ENCODE measurements at regions not wholly inside any gene's neighbourhood (a gene's known extent, or its start where the extent isn't known, plus 50 kb on each side); places are given as distances from the start of the nearest gene placed in this dataset.

DNA sequence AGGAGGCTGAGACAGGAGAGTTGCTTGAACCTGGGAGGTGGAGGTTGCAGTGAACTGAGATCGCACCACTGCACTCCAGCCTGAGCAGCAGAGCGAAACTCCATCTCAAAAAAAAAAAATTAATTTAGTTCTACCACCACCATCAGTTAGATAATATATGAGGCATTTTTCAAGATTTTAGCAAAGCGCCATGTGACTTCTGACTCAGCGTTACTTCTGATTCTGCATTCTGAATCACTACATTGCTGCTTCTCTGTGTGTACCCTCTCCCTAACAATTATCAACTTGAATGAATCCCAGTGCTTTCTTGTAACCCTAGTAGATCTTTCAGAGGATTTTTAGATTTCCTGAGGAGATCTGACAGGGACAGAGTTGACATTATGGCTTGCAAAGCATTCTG lies 176.8 kb upstream of the SORCS1 start:
- 95 to 97% methylated on average over 4 of the region's 4 CpGs for WGBS, 2 donors
- DNase-seq (no peak), ATAC-seq (ENCODE audit: low FRiP score) (no peak)
- no peaks in the 10 kb centered on the region for H3K27me3 ChIP-seq (ENCODE audit: control insufficient read depth in 1 of 2, insufficient read depth in 2 of 2, low read length in 1 of 2)
- intact Hi-C loops (cut with DNase I), result no loop called here
- no peak overlapping the region for H3K27ac ChIP-seq (ENCODE audit: low read depth in 1 of 2, low read length in 2 of 2)
- no peaks in the 10 kb centered on the region for H3K36me3 ChIP-seq (ENCODE audit: control insufficient read depth in 1 of 2, insufficient read depth in 2 of 2, low read length in 1 of 2)
- H3K4me3 ChIP-seq (ENCODE audit: low read length in 2 of 2), result no peak overlapping the region
- H3K9me3 ChIP-seq (ENCODE audit: control insufficient read depth, low read length), result no peaks in the 10 kb centered on the region
- H3K4me1 ChIP-seq (ENCODE audit: control insufficient read depth in 1 of 2, insufficient read depth in 2 of 2, low read length in 2 of 2), result no peaks in the 10 kb centered on the region

DNA sequence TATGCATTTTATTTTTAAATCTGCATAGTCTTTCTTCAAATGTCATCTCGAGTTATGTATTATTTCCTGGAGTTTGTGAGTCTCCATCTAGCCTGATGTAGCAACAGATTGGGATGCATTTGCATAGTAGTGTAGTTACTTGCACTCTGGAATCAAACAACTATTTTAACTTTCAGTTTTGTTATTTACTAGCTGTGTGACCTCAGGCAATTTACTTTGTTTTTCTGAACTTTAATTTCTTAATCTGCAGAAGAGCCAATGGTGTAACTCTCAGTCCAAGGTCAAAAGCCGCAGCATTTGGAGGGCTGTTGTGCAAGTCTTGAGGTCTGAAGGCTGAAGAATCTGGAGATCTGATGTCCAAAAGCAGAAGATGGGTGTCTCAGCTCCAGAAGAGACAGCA lies 175.8 kb upstream of the SORCS1 start:
- intact Hi-C loops (cut with DNase I), result no loop called here
- Histone ChIP-seq H3K9me3 (ENCODE audit: control insufficient read depth, low read length) (no peaks in the 10 kb centered on the region), H3K36me3 (ENCODE audit: control insufficient read depth in 1 of 2, insufficient read depth in 2 of 2, low read length in 1 of 2) (no peaks in the 10 kb centered on the region), H3K4me1 (ENCODE audit: control insufficient read depth in 1 of 2, insufficient read depth in 2 of 2, low read length in 2 of 2) (no peaks in the 10 kb centered on the region), H3K27me3 (ENCODE audit: control insufficient read depth in 1 of 2, insufficient read depth in 2 of 2, low read length in 1 of 2) (no peaks in the 10 kb centered on the region), H3K27ac (ENCODE audit: low read depth in 1 of 2, low read length in 2 of 2) (no peak overlapping the region), H3K4me3 (ENCODE audit: low read length in 2 of 2) (no peak overlapping the region)
- ATAC-seq (ENCODE audit: low FRiP score) (no peak), DNase-seq (no peak)
- 51 to 55% methylated on average over 2 of the region's 2 CpGs for WGBS, 2 donors

DNA sequence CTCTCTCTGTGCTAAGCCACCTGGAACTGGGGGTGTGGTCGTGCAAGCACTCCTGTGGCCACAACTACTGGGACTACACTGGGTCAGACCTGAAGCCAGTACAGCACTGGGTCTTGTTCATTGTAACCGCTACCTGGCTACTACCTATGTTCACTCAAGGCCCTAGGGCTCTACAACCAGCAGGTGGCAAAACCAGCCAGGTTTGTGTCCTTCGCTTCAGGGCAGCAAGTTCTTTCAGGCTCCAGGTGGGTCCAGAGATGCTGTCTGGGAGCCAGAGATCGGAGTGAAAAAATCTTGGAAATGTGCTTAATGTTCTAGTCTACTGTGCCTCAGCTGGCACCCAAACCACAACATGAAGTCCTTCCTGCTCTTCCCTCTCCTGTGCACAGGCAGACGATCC lies 171.6 kb upstream of the SORCS1 start:
- WGBS, 2 donors, result 74 to 81% methylated on average over 5 of the region's 5 CpGs
- H3K36me3 ChIP-seq (ENCODE audit: control insufficient read depth in 1 of 2, insufficient read depth in 2 of 2, low read length in 1 of 2), result no peaks in the 10 kb centered on the region
- H3K27me3 ChIP-seq (ENCODE audit: control insufficient read depth in 1 of 2, insufficient read depth in 2 of 2, low read length in 1 of 2), result no peaks in the 10 kb centered on the region
- H3K27ac ChIP-seq (ENCODE audit: low read depth in 1 of 2, low read length in 2 of 2), result no peak overlapping the region
- ATAC-seq (ENCODE audit: low FRiP score), result no peak
- no peak overlapping the region for H3K4me3 ChIP-seq (ENCODE audit: low read length in 2 of 2)
- intact Hi-C loops (cut with DNase I), result no loop called here
- H3K9me3 ChIP-seq (ENCODE audit: control insufficient read depth, low read length), result no peaks in the 10 kb centered on the region
- H3K4me1 ChIP-seq (ENCODE audit: control insufficient read depth in 1 of 2, insufficient read depth in 2 of 2, low read length in 2 of 2), result no peaks in the 10 kb centered on the region
- no peak for DNase-seq

DNA sequence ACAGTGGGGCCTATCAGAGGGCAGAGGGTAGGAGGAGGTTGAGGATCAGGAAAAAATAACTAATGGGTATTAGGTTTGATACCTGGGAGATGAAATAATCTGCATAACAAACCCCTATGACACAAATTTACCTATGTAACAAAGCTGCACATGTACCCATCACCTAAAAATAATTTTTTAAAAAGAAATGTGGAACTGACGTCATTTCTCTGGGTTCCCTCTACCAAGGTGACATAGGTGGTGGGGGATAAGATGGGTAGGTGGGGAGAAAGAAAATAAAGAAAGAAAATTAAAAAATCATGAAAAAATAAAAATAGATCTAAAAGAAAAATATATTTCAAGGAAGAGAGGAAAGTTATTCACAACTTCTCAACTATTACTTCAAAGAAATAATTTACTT lies 153.1 kb upstream of the SORCS1 start:
- Histone ChIP-seq H3K9me3 (ENCODE audit: control insufficient read depth, low read length) (no peaks in the 10 kb centered on the region), H3K27ac (ENCODE audit: low read depth in 1 of 2, low read length in 2 of 2) (no peak overlapping the region), H3K27me3 (ENCODE audit: control insufficient read depth in 1 of 2, insufficient read depth in 2 of 2, low read length in 1 of 2) (no peaks in the 10 kb centered on the region), H3K4me1 (ENCODE audit: control insufficient read depth in 1 of 2, insufficient read depth in 2 of 2, low read length in 2 of 2) (no peaks in the 10 kb centered on the region), H3K36me3 (ENCODE audit: control insufficient read depth in 1 of 2, insufficient read depth in 2 of 2, low read length in 1 of 2) (no peaks in the 10 kb centered on the region), H3K4me3 (ENCODE audit: low read length in 2 of 2) (no peak overlapping the region)
- intact Hi-C loops (cut with DNase I), result no loop called here
- ATAC-seq (ENCODE audit: low FRiP score) (no peak), DNase-seq (no peak)
- WGBS, 2 donors, result 46 to 54% methylated on average over 1 of the region's 1 CpG

DNA sequence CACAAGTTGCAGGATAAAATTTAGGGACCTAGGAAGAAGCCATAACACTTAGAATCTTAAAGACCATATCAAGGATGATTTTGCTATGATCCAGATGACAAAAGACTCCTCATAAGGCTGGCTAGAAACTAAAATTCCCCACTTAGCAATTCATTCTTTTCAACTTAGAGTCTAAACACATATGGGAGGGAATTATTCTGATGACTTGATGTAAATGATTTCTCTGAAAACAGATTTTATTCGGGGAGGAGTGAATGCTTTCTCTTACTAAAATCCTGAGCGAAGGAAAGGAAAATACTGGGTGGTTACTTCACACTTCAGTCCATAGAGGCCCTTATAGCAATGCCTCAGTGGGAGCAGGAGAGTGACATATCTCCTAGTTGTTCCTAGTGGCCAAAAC lies 138.7 kb upstream of the SORCS1 start:
- no peaks in the 10 kb centered on the region for H3K9me3 ChIP-seq (ENCODE audit: control insufficient read depth, low read length)
- H3K27me3 ChIP-seq (ENCODE audit: control insufficient read depth in 1 of 2, insufficient read depth in 2 of 2, low read length in 1 of 2), result no peaks in the 10 kb centered on the region
- ATAC-seq (ENCODE audit: low FRiP score) (no peak), DNase-seq (no peak)
- intact Hi-C loops (cut with DNase I), result no loop called here
- H3K4me3 ChIP-seq (ENCODE audit: low read length in 2 of 2), result no peak overlapping the region
- WGBS, 2 donors, result 63 to 75% methylated on average over 2 of the region's 2 CpGs
- H3K36me3 ChIP-seq (ENCODE audit: control insufficient read depth in 1 of 2, insufficient read depth in 2 of 2, low read length in 1 of 2), result no peaks in the 10 kb centered on the region
- no peaks in the 10 kb centered on the region for H3K4me1 ChIP-seq (ENCODE audit: control insufficient read depth in 1 of 2, insufficient read depth in 2 of 2, low read length in 2 of 2)
- H3K27ac ChIP-seq (ENCODE audit: low read depth in 1 of 2, low read length in 2 of 2), result no peak overlapping the region

DNA sequence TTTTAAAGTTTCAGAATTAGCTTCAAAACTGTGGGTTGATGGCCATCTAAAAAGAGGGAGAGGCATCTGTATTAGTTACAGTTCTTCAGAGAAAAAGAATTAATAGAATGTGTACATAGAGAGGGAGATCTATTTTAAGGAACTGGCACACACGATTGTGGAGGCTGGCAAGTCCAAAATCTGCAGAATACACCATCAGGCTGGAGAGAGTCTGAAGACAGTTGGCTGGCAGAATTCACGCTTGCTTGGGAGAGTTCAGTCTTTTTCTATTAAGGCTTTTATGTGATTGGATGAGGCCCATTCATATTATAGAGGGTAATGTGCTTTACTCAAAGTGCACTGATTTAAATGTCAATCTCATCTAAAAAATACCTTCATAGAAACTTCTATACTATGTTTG lies 135.1 kb upstream of the SORCS1 start:
- Histone ChIP-seq H3K4me3 (ENCODE audit: low read length in 2 of 2) (no peak overlapping the region), H3K9me3 (ENCODE audit: control insufficient read depth, low read length) (no peaks in the 10 kb centered on the region), H3K4me1 (ENCODE audit: control insufficient read depth in 1 of 2, insufficient read depth in 2 of 2, low read length in 2 of 2) (no peaks in the 10 kb centered on the region), H3K27ac (ENCODE audit: low read depth in 1 of 2, low read length in 2 of 2) (no peak overlapping the region), H3K27me3 (ENCODE audit: control insufficient read depth in 1 of 2, insufficient read depth in 2 of 2, low read length in 1 of 2) (no peaks in the 10 kb centered on the region), H3K36me3 (ENCODE audit: control insufficient read depth in 1 of 2, insufficient read depth in 2 of 2, low read length in 1 of 2) (no peaks in the 10 kb centered on the region)
- DNase-seq (no peak), ATAC-seq (ENCODE audit: low FRiP score) (no peak)
- WGBS, 2 donors, result 44 to 55% methylated on average over 2 of the region's 2 CpGs
- intact Hi-C loops (cut with DNase I), result no loop called here

DNA sequence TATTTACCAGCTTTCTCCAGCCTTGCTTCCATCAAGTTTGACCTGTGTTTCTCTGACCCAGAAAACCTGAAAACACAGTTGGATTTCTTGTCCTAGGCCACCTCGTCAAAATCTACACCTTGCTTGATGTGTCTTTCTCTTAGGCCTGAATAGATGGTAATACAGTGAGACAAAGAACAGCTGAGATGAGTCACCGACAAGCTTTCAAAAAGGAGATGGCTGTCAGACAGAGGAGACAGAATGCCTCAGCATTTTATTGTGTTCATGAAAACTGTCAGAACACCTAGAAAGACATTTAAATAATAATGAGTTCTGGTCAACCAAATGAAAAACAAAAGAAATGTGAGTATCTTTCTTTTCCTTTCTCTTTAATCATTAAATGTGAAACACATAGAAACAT lies 119.7 kb upstream of the SORCS1 start:
- DNase-seq (no peak), ATAC-seq (ENCODE audit: low FRiP score) (no peak)
- Histone ChIP-seq H3K27me3 (ENCODE audit: control insufficient read depth in 1 of 2, insufficient read depth in 2 of 2, low read length in 1 of 2) (peaks cover 0 to 2% of the 10 kb centered on the region in 2 donors), H3K4me3 (ENCODE audit: low read length in 2 of 2) (no peak overlapping the region), H3K36me3 (ENCODE audit: control insufficient read depth in 1 of 2, insufficient read depth in 2 of 2, low read length in 1 of 2) (no peaks in the 10 kb centered on the region), H3K27ac (ENCODE audit: low read depth in 1 of 2, low read length in 2 of 2) (no peak overlapping the region), H3K4me1 (ENCODE audit: control insufficient read depth in 1 of 2, insufficient read depth in 2 of 2, low read length in 2 of 2) (peaks cover 0 to 1% of the 10 kb centered on the region in 2 donors), H3K9me3 (ENCODE audit: control insufficient read depth, low read length) (no peaks in the 10 kb centered on the region)
- 89 to 91% methylated on average over 2 of the region's 2 CpGs for WGBS, 2 donors
- intact Hi-C loops (cut with DNase I), result no loop called here

DNA sequence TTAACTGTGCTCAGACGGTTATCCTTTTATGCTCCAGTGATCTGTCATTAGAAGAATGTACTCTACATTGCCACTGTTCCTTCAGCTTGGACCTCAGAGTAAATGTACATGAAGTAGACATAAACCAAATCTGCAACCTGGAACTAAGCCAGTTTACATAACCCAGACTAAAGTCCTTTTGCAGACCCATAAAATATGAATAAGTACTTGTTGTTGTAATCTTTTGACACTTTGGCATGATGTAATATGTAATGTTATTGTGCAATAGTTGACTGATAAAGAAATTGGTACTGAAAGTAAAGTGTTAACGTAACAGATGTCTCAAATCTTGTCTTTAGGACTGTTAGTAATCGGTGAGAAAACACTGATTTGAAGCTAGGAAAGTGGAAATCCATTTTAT lies 115.8 kb upstream of the SORCS1 start:
- no peak for DNase-seq
- Histone ChIP-seq H3K4me1 (ENCODE audit: control insufficient read depth in 1 of 2, insufficient read depth in 2 of 2, low read length in 2 of 2) (no peaks in the 10 kb centered on the region), H3K27ac (ENCODE audit: low read depth in 1 of 2, low read length in 2 of 2) (no peak overlapping the region), H3K9me3 (ENCODE audit: control insufficient read depth, low read length) (no peaks in the 10 kb centered on the region), H3K27me3 (ENCODE audit: control insufficient read depth in 1 of 2, insufficient read depth in 2 of 2, low read length in 1 of 2) (peaks cover 0 to 2% of the 10 kb centered on the region in 2 donors), H3K36me3 (ENCODE audit: control insufficient read depth in 1 of 2, insufficient read depth in 2 of 2, low read length in 1 of 2) (no peaks in the 10 kb centered on the region), H3K4me3 (ENCODE audit: low read length in 2 of 2) (no peak overlapping the region)
- ATAC-seq (ENCODE audit: low FRiP score), result no peak
- intact Hi-C loops (cut with DNase I), result no loop called here
- 11 to 16% methylated on average over 3 of the region's 3 CpGs for WGBS, 2 donors

DNA sequence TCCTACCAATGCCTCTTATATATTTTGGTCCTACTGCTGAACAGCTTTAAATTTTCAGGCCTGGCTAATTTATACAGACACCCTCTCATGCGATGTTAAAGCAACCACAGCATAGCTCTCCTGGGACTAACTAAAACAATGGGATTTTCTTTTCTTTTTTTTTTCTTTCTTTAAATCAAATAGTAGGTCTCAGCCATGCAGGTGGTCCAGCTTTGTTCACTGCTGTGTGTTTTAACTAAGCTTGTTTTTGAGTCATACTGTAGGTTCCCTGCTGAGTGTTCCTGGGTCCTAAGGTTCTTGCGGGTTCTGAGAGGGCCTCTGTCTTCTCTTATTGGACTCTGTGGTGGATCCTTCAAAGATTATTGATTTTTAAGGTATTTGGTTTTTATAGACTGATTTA lies 113.1 kb upstream of the SORCS1 start:
- 66 to 68% methylated on average over 2 of the region's 2 CpGs for WGBS, 2 donors

More for the DNA sequence above, 113.1 kb upstream of the SORCS1 start:
- Histone ChIP-seq H3K36me3 (ENCODE audit: control insufficient read depth in 1 of 2, insufficient read depth in 2 of 2, low read length in 1 of 2) (no peaks in the 10 kb centered on the region), H3K9me3 (ENCODE audit: control insufficient read depth, low read length) (no peaks in the 10 kb centered on the region), H3K27ac (ENCODE audit: low read depth in 1 of 2, low read length in 2 of 2) (no peak overlapping the region), H3K27me3 (ENCODE audit: control insufficient read depth in 1 of 2, insufficient read depth in 2 of 2, low read length in 1 of 2) (no peaks in the 10 kb centered on the region), H3K4me3 (ENCODE audit: low read length in 2 of 2) (no peak overlapping the region), H3K4me1 (ENCODE audit: control insufficient read depth in 1 of 2, insufficient read depth in 2 of 2, low read length in 2 of 2) (no peaks in the 10 kb centered on the region)
- ATAC-seq (ENCODE audit: low FRiP score), result no peak
- DNase-seq, result no peak
- intact Hi-C loops (cut with DNase I), result no loop called here
